ENCODE measurements at regions not wholly inside any gene's neighbourhood (a gene's known extent, or its start where the extent isn't known, plus 50 kb on each side); places are given as distances from the start of the nearest gene placed in this dataset.

DNA sequence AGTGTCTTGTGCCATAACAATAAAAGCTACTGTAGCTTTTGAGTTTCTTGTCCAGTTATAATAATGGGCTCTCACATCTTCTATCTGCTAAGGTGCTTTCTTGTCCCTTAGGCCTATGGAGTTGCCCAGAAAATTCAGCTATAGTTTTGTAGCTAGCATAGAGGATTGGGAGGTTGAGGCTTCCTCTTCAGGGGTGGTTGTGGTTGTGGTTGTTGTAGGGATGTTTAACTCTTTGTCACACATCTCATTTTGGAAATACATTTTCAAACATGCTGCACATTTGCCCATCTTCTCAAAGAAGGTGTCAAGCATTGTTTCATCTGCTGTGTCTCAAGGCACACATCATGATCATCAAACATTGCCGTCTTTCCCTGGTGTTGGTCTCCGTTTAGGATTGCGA is 65.0 kb downstream of the ATXN3L start:
- Histone ChIP-seq H3K9me3 (ENCODE audit: control insufficient read depth, insufficient read depth, low read depth, low read length) (peaks cover 15% of the 10 kb centered on the region; the same call in 1 of the 2 replicates), H3K4me1 (ENCODE audit: control insufficient read depth, insufficient read depth, low read length) (peaks cover 5% of the 10 kb centered on the region; the same call in 1 of the 2 replicates), H3K27me3 (ENCODE audit: control insufficient read depth, insufficient read depth, low read length) (no peaks in the 10 kb centered on the region; the same call in 1 of the 2 replicates), H3K36me3 (ENCODE audit: control insufficient read depth, insufficient read depth, low read length) (no peaks in the 10 kb centered on the region), H3K4me3 (ENCODE audit: low read depth, low read length) (no peak overlapping the region), H3K9ac (ENCODE audit: low read length) (no peak overlapping the region), H3K27ac (ENCODE audit: low read depth, low read length) (no peak overlapping the region)

DNA sequence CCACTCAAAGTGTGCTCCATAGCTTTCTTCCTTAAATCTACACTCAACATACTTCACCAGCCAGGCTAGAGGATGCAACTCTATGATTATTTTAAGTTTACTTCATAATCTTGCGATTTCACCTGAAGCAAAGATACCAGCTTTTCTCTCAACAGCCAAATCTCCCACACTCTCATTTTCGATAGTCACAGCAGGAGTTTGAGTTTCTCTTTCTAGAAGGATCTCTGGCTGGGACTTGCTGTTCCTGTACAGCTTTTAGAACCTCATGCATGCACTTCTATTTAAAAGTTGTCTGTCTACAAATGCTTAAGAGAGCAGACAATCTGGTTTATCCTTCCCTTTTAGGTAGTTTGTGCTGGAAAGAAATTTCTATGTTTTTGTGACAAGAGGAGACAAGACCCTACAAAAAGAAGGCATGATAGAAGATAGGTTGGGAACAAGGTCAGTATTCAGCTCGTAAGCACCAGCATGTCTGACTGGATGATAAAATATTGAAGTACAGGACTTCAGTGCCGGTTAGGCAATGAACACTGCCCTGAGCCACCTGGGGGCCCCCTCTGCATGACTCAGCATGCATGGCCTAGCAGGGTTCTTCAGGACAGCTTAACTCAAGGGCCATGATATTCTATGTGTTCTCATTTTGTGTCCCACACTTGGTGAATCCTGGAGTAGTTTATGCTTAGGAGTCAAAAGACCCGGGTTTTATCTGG is 65.6 kb downstream of the ATXN3L start:
- Histone ChIP-seq H3K27me3 (ENCODE audit: control insufficient read depth, insufficient read depth, low read length) (no peaks in the 10 kb centered on the region; the same call in 1 of the 2 replicates), H3K36me3 (ENCODE audit: control insufficient read depth, insufficient read depth, low read length) (no peaks in the 10 kb centered on the region), H3K9ac (ENCODE audit: low read length) (no peak overlapping the region), H3K4me3 (ENCODE audit: low read depth, low read length) (no peak overlapping the region), H3K27ac (ENCODE audit: low read depth, low read length) (no peak overlapping the region), H3K4me1 (ENCODE audit: control insufficient read depth, insufficient read depth, low read length) (peaks cover 5% of the 10 kb centered on the region; the same call in 1 of the 2 replicates), H3K9me3 (ENCODE audit: control insufficient read depth, insufficient read depth, low read depth, low read length) (peaks cover 15% of the 10 kb centered on the region; the same call in 1 of the 2 replicates)

DNA sequence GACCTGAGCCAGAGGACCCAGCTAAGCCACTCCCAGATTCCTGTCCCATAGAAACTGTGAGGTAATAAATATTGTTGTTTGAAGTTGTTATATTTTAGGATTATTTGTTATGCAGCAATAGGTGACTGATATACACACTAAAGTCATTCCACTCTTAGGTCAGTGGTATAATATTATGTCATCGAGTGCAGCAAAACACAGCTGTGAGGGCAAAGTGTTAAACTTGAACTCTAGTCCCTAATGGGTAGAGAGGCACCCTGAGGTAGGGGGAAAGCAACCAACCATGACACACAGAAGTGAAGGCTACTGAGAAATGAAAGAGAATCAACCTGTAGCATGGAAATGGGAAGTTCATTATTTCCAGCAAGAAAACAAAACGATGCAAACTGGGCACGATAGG is 66.6 kb downstream of the ATXN3L start:
- no peak overlapping the region for H3K27ac ChIP-seq (ENCODE audit: low read depth, low read length)
- H3K36me3 ChIP-seq (ENCODE audit: control insufficient read depth, insufficient read depth, low read length) = no peaks in the 10 kb centered on the region
- peaks cover 10% of the 10 kb centered on the region; the same call in 1 of the 2 replicates for H3K9me3 ChIP-seq (ENCODE audit: control insufficient read depth, insufficient read depth, low read depth, low read length)
- H3K4me3 ChIP-seq (ENCODE audit: low read depth, low read length) = no peak overlapping the region
- H3K27me3 ChIP-seq (ENCODE audit: control insufficient read depth, insufficient read depth, low read length) = no peaks in the 10 kb centered on the region; the same call in 1 of the 2 replicates
- no peak overlapping the region for H3K9ac ChIP-seq (ENCODE audit: low read length)
- H3K4me1 ChIP-seq (ENCODE audit: control insufficient read depth, insufficient read depth, low read length) = peaks cover 11% of the 10 kb centered on the region; the same call in 1 of the 2 replicates

DNA sequence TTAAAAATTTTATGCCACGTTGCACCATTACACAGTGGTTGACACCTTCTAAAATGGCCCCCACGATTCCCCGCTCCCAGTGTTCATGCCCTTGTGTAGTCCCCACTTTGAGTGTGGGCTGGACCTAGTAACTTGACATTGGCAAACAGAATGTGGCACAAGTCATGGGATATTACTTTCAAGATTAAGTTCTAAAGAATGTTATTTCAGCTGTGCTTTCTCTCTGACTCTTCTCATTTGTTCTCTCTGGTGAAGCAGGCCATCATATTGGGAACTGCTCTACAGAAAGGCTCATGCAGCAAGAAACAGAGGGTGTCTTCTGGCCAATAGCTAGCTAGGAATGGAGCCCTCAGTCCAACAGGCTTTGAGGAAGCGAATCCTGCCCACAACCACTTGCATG is 67.1 kb downstream of the ATXN3L start:
- Histone ChIP-seq H3K4me1 (ENCODE audit: control insufficient read depth, insufficient read depth, low read length) (peaks cover 11% of the 10 kb centered on the region; the same call in 1 of the 2 replicates), H3K9ac (ENCODE audit: low read length) (no peak overlapping the region), H3K9me3 (ENCODE audit: control insufficient read depth, insufficient read depth, low read depth, low read length) (peaks cover 10% of the 10 kb centered on the region; the same call in 1 of the 2 replicates), H3K27me3 (ENCODE audit: control insufficient read depth, insufficient read depth, low read length) (no peaks in the 10 kb centered on the region; the same call in 1 of the 2 replicates), H3K36me3 (ENCODE audit: control insufficient read depth, insufficient read depth, low read length) (no peaks in the 10 kb centered on the region), H3K27ac (ENCODE audit: low read depth, low read length) (no peak overlapping the region), H3K4me3 (ENCODE audit: low read depth, low read length) (no peak overlapping the region)

DNA sequence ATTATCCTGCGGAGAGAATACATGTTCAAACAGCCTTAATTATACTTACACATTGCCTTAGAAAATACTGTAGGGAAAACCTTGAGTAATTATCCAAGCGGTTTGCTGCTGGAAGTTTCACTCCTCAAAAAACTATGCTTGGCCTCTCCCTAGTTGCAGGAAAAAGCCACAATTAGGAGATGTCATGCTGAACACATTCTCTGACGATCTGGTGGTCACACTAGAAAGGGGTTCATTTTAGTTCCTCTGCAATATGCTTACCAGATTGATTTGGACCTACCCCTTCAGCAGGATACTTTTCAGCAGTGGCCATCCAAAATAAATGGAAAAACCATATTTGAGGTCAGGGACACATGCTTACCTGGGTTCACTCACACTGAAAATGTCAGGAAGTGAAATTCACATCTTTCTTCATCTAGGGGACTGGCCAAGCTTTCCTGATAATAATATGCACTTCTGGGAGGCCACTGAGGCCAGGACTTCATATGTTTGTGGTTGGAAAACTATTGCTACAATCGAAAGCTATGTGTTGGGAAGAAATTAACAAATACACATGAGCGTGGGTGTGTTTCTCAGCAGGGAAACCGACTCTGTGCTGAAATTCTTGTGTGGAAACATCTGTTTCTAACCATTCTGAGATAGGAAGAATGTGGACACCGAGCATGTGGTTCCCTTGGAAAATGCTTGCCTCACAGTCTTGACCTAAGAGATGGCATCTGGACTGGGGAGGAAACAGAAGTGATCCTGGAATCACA is 68.8 kb downstream of the ATXN3L start:
- Histone ChIP-seq H3K4me3 (ENCODE audit: low read depth, low read length) (no peak overlapping the region), H3K4me1 (ENCODE audit: control insufficient read depth, insufficient read depth, low read length) (peaks cover 11% of the 10 kb centered on the region; the same call in 1 of the 2 replicates), H3K27me3 (ENCODE audit: control insufficient read depth, insufficient read depth, low read length) (no peaks in the 10 kb centered on the region; the same call in 1 of the 2 replicates), H3K9ac (ENCODE audit: low read length) (no peak overlapping the region), H3K27ac (ENCODE audit: low read depth, low read length) (no peak overlapping the region), H3K9me3 (ENCODE audit: control insufficient read depth, insufficient read depth, low read depth, low read length) (peaks cover 10% of the 10 kb centered on the region; the same call in 1 of the 2 replicates), H3K36me3 (ENCODE audit: control insufficient read depth, insufficient read depth, low read length) (no peaks in the 10 kb centered on the region)

DNA sequence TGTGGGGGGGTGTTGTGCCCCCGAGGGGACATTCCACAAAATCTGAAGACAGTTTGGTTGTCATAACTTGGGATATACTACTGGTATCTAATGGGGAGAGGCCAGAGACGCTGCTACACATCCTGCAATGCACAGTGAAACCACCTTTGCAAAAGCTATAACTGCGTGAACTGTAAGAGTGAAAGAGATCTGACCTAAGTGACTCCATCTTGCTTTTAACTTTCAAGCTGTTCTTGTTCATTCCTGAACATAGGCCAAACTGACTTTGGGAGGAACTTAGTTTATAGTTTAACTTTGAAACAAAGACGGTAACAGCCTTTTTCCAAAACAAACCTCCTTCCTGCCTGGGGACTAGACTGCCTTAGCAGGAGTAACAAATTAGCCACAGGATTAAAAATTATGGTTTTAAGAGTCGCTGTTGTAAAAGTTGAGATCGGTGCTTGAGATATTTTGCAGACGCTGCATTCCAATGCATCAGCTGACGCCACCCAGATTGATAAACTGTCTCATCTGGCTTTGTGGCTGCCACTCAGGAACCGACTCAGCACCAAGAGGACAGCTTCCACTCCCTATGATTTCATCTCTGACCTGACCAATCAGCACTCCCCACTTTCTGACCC is 70.9 kb downstream of the ATXN3L start:
- H3K9ac ChIP-seq (ENCODE audit: low read length) = no peak overlapping the region
- H3K9me3 ChIP-seq (ENCODE audit: control insufficient read depth, insufficient read depth, low read depth, low read length) = peaks cover 13% of the 10 kb centered on the region; the same call in 1 of the 2 replicates
- peaks cover 6% of the 10 kb centered on the region; the same call in 1 of the 2 replicates for H3K4me1 ChIP-seq (ENCODE audit: control insufficient read depth, insufficient read depth, low read length)
- H3K27ac ChIP-seq (ENCODE audit: low read depth, low read length) = no peak overlapping the region
- no peaks in the 10 kb centered on the region for H3K27me3 ChIP-seq (ENCODE audit: control insufficient read depth, insufficient read depth, low read length)
- no peaks in the 10 kb centered on the region for H3K36me3 ChIP-seq (ENCODE audit: control insufficient read depth, insufficient read depth, low read length)
- no peak overlapping the region for H3K4me3 ChIP-seq (ENCODE audit: low read depth, low read length)

DNA sequence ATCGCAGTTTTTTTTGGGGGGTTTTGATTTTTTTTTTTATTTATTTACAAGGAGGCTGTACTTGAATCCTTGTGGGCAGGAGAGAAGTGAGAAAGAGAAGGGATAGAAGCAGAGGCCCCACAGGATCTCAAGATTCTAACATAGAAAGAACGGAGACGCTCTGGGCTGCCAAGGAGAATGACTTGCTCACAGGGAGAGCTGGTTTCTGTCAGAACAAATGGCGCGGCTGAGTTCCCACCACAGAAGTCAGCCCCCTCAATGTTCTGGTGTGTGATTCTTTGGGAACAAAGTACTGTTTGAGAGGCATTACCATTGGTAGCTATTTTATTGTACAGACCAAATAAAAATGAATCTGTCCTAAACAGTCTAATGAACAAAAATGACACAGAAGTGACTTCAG is 80.6 kb downstream of the ATXN3L start:
- Histone ChIP-seq H3K4me1 (ENCODE audit: control insufficient read depth, insufficient read depth, low read length) (no peaks in the 10 kb centered on the region), H3K9ac (ENCODE audit: low read length) (no peak overlapping the region), H3K4me3 (ENCODE audit: low read depth, low read length) (no peak overlapping the region), H3K27ac (ENCODE audit: low read depth, low read length) (no peak overlapping the region), H3K36me3 (ENCODE audit: control insufficient read depth, insufficient read depth, low read length) (no peaks in the 10 kb centered on the region), H3K27me3 (ENCODE audit: control insufficient read depth, insufficient read depth, low read length) (peaks cover 6% of the 10 kb centered on the region; the same call in 1 of the 2 replicates), H3K9me3 (ENCODE audit: control insufficient read depth, insufficient read depth, low read depth, low read length) (no peaks in the 10 kb centered on the region)

DNA sequence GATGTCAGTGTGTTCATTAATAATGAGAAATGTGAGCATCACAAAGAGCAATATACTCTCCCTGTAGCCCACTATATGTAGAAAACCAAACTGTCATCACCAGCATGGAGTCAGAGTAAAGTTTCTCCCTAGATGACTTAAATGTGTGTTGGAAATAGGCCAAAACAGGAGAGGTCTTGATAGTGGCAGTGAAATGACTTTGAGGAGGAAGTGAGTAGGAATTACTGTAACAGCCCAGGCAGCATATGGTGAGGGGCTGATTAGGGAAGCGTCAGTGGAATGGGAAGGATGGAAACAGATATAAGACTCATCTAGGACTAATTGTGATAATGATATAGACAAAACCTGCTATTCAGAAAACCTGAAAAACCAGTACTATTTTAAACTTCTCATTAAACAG is 83.9 kb downstream of the ATXN3L start:
- Histone ChIP-seq H3K36me3 (ENCODE audit: control insufficient read depth, insufficient read depth, low read length) (no peaks in the 10 kb centered on the region), H3K27ac (ENCODE audit: low read depth, low read length) (no peak overlapping the region), H3K27me3 (ENCODE audit: control insufficient read depth, insufficient read depth, low read length) (peaks cover 6% of the 10 kb centered on the region; the same call in 1 of the 2 replicates), H3K4me3 (ENCODE audit: low read depth, low read length) (no peak overlapping the region), H3K4me1 (ENCODE audit: control insufficient read depth, insufficient read depth, low read length) (no peaks in the 10 kb centered on the region), H3K9me3 (ENCODE audit: control insufficient read depth, insufficient read depth, low read depth, low read length) (no peaks in the 10 kb centered on the region), H3K9ac (ENCODE audit: low read length) (no peak overlapping the region)

DNA sequence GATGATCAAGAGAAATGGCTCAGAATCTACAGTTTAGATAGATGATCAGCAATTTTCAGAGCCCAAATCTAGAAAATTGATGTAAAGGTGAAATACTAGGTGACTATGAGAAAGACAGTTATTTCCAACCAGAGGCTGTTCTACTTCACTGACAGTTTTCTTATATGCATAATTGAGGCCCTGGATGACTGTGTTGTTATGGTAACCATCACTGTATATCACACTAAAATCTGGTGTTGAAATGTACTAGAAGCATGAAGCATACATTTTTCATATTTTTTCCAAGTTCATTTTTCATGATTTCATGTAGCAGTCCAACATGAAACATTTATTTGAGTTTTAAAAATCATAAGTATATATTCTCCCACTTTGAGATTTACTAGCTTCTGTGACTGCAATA is 87.4 kb downstream of the ATXN3L start:
- H3K27me3 ChIP-seq (ENCODE audit: control insufficient read depth, insufficient read depth, low read length) = peaks cover 2% of the 10 kb centered on the region; the same call in 1 of the 2 replicates
- H3K9me3 ChIP-seq (ENCODE audit: control insufficient read depth, insufficient read depth, low read depth, low read length) = no peaks in the 10 kb centered on the region
- H3K4me1 ChIP-seq (ENCODE audit: control insufficient read depth, insufficient read depth, low read length) = no peaks in the 10 kb centered on the region
- no peak overlapping the region for H3K27ac ChIP-seq (ENCODE audit: low read depth, low read length)
- no peak overlapping the region for H3K4me3 ChIP-seq (ENCODE audit: low read depth, low read length)
- no peak overlapping the region for H3K9ac ChIP-seq (ENCODE audit: low read length)
- no peaks in the 10 kb centered on the region for H3K36me3 ChIP-seq (ENCODE audit: control insufficient read depth, insufficient read depth, low read length)

DNA sequence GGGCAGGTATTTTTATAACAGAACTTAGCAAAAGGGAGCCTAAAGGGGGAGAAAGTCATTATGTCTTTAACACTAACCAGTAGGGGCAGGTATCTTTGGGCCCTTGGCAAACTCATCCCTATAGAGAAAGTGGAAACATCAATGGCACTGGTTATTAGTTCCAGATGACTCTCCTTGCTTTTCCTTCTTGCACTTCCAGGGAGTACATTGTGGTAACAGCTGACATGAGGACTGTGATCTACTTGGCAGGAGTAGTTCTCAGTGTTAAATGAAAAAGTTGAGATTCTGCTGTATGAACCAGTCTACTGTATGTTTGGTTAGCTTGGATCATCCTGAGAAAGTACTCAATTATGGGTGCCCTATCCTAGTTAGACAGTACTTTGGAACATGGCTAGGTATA is 93.6 kb downstream of the ATXN3L start:
- Histone ChIP-seq H3K4me1 (ENCODE audit: control insufficient read depth, insufficient read depth, low read length) (peaks cover 15% of the 10 kb centered on the region), H3K27me3 (ENCODE audit: control insufficient read depth, insufficient read depth, low read length) (no peaks in the 10 kb centered on the region), H3K27ac (ENCODE audit: low read depth, low read length) (no peak overlapping the region), H3K4me3 (ENCODE audit: low read depth, low read length) (no peak overlapping the region), H3K36me3 (ENCODE audit: control insufficient read depth, insufficient read depth, low read length) (no peaks in the 10 kb centered on the region), H3K9ac (ENCODE audit: low read length) (no peak overlapping the region), H3K9me3 (ENCODE audit: control insufficient read depth, insufficient read depth, low read depth, low read length) (0 out of 2 replicates have a peak, but pooled peaks cover 2% of the 10 kb centered on the region)
